ENCODE measurements at regions not wholly inside any gene's neighbourhood (a gene's known extent, or its start where the extent isn't known, plus 50 kb on each side); places are given as distances from the start of the nearest gene placed in this dataset.

- H3K36me3 ChIP-seq: no peaks in the 10 kb centered on the region
- DNase-seq: peak in 2 of 6 donors; percentile 23 to 45
- peak in 3 of 4 donors; percentile 72 to 96 (median 82) for ATAC-seq
- intact Hi-C loops (cut with DNase I): no loop called here
- no peaks in the 10 kb centered on the region for H3K27me3 ChIP-seq
- 84 to 87% methylated on average over 23 of the region's 23 CpGs for WGBS, 2 donors
- H3K27ac ChIP-seq: no peak overlapping the region
- TF ChIP-seq, protein P1, sequence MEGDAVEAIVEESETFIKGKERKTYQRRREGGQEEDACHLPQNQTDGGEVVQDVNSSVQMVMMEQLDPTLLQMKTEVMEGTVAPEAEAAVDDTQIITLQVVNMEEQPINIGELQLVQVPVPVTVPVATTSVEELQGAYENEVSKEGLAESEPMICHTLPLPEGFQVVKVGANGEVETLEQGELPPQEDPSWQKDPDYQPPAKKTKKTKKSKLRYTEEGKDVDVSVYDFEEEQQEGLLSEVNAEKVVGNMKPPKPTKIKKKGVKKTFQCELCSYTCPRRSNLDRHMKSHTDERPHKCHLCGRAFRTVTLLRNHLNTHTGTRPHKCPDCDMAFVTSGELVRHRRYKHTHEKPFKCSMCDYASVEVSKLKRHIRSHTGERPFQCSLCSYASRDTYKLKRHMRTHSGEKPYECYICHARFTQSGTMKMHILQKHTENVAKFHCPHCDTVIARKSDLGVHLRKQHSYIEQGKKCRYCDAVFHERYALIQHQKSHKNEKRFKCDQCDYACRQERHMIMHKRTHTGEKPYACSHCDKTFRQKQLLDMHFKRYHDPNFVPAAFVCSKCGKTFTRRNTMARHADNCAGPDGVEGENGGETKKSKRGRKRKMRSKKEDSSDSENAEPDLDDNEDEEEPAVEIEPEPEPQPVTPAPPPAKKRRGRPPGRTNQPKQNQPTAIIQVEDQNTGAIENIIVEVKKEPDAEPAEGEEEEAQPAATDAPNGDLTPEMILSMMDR (IDR thresholded peaks at IDR 0.05): no peak
- no peaks in the 10 kb centered on the region for H3K9me3 ChIP-seq
- FAIRE-seq: no peak
- H3K4me1 ChIP-seq: no peaks in the 10 kb centered on the region
- H3K4me3 ChIP-seq: no peak overlapping the region
These were observed 370.0 kb downstream of the FGF9 start for GRCh38 chr13:22040810-22041364.

DNA sequence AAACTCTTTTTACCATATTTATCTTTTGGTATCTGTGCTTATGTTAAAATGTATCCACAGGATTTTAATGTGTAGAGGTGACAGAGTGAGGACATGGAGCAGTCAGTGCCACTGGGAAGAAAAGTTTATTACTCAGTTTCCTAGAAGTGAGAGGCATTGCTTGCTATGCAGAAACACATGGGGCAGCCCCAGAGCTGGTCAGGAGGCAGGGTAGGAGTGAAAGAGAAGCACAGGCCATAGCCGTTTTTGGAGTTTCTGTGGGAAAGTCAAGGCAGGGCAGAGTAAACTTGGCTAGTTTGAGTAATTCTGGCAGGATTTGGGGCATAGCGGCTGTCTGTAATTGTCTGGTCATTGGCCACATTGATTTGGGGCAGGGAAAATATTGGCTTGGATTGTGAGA, 370.9 kb downstream of the FGF9 start:
- DNase-seq (no peak), ATAC-seq (no peak), FAIRE-seq (no peak)
- TF ChIP-seq, protein P1 (IDR thresholded peaks at IDR 0.05): no peak
- Histone ChIP-seq H3K4me3 (no peak overlapping the region), H3K27me3 (no peaks in the 10 kb centered on the region), H3K27ac (no peak overlapping the region), H3K4me1 (no peaks in the 10 kb centered on the region), H3K9me3 (no peaks in the 10 kb centered on the region), H3K36me3 (no peaks in the 10 kb centered on the region)
- WGBS, 2 donors: 74 to 76% methylated on average over 2 of the region's 2 CpGs
- intact Hi-C loops (cut with DNase I): no loop called here

GRCh38 chr13:22047082-22047784, 376.4 kb downstream of the FGF9 start:
- no peaks in the 10 kb centered on the region for H3K9me3 ChIP-seq
- no peaks in the 10 kb centered on the region for H3K27me3 ChIP-seq
- no peak overlapping the region for H3K4me3 ChIP-seq
- intact Hi-C loops (cut with DNase I): no loop called here
- H3K27ac ChIP-seq: no peak overlapping the region
- 81 to 94% methylated on average over 2 of the region's 2 CpGs for WGBS, 2 donors
- FAIRE-seq (no peak), DNase-seq (no peak), ATAC-seq (no peak)
- H3K36me3 ChIP-seq: no peaks in the 10 kb centered on the region
- no peaks in the 10 kb centered on the region for H3K4me1 ChIP-seq
- TF ChIP-seq, protein P1 (IDR thresholded peaks at IDR 0.05): no peak

DNA sequence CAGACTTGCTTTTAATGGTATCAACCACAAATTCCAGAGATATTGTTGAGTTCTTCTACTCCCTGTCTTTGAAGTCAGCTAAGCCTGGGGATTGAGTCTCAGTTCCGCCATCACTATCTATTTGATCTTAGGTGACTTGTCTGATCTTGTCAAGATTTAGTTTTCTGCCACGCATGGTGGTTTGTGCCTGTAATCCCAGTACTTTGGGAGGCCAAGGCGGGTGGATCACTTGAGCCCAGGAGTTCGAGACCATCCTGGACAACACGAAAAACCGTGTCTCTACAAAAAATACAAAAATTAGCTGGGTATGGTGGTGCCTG, 376.9 kb downstream of the FGF9 start:
- no peaks in the 10 kb centered on the region for H3K27me3 ChIP-seq
- TF ChIP-seq, protein P1 (IDR thresholded peaks at IDR 0.05): no peak
- 92% methylated on average over 6 of the region's 6 CpGs for WGBS, 2 donors
- ATAC-seq: no peak
- intact Hi-C loops (cut with DNase I): no loop called here
- H3K4me1 ChIP-seq: no peaks in the 10 kb centered on the region
- FAIRE-seq: no peak
- no peaks in the 10 kb centered on the region for H3K36me3 ChIP-seq
- H3K9me3 ChIP-seq: no peaks in the 10 kb centered on the region
- DNase-seq: no peak
- no peak overlapping the region for H3K4me3 ChIP-seq
- H3K27ac ChIP-seq: no peak overlapping the region

- FAIRE-seq: no peak
- DNase-seq: no peak
- H3K27ac ChIP-seq: no peak overlapping the region
- no peaks in the 10 kb centered on the region for H3K36me3 ChIP-seq
- no peaks in the 10 kb centered on the region for H3K27me3 ChIP-seq
- peak in 2 of 4 donors; percentile 51 to 65 for ATAC-seq
- H3K4me1 ChIP-seq: no peaks in the 10 kb centered on the region
- 81 to 82% methylated on average over 2 of the region's 2 CpGs for WGBS, 2 donors
- intact Hi-C loops (cut with DNase I): no loop called here
- TF ChIP-seq, protein P1 (IDR thresholded peaks at IDR 0.05): no peak
- no peaks in the 10 kb centered on the region for H3K9me3 ChIP-seq
- H3K4me3 ChIP-seq: no peak overlapping the region
These were observed 378.5 kb downstream of the FGF9 start for GRCh38 chr13:22049384-22049783.
